ENCODE measurements at regions not wholly inside any gene's neighbourhood (a gene's known extent, or its start where the extent isn't known, plus 50 kb on each side); places are given as distances from the start of the nearest gene placed in this dataset.

DNA sequence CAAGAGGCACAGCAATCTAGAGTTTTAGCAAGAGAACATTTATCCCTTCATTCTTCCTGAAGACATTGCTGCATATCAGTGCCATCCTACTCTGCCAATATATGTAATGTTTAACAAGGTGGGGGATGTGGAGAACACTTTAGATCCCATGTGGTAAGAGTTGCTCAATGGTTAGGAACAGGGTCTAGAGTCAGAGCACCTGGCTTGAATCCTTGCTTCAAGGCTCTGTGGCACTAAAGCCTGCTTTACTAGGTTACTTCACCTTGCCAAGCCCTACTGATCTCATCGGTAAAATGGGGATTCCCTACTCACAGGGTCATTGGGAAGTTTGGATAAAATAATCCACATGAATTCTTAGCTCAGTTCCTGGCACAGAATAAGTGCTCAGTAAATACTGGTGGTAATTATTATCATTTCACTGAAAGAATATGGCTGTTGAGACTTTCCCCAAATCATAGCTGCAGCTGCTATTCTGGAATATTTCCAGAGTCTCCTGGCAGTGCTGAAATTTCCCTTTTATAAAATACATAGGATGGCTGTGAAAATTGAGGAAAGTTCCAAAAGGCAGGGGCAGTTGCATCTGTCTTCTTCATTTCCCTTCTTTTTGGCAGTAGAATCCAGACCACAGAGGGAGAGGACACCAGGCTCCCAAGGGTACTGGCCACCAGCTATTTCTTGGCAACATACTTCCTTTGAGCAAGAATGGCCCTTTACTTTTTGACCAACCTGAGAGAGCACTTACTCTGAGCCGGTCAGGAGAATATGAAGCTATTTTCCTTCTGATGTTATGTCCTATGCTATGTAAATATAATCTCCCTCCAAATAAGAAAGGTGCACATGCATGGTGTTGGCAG is 142.8 kb downstream of the PALM2AKAP2 start:
- TF ChIP-seq, protein P1, sequence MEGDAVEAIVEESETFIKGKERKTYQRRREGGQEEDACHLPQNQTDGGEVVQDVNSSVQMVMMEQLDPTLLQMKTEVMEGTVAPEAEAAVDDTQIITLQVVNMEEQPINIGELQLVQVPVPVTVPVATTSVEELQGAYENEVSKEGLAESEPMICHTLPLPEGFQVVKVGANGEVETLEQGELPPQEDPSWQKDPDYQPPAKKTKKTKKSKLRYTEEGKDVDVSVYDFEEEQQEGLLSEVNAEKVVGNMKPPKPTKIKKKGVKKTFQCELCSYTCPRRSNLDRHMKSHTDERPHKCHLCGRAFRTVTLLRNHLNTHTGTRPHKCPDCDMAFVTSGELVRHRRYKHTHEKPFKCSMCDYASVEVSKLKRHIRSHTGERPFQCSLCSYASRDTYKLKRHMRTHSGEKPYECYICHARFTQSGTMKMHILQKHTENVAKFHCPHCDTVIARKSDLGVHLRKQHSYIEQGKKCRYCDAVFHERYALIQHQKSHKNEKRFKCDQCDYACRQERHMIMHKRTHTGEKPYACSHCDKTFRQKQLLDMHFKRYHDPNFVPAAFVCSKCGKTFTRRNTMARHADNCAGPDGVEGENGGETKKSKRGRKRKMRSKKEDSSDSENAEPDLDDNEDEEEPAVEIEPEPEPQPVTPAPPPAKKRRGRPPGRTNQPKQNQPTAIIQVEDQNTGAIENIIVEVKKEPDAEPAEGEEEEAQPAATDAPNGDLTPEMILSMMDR (IDR thresholded peaks at IDR 0.05) = no peak
- no peak for TF ChIP-seq EZH2 (IDR thresholded peaks at IDR 0.05; ENCODE audit: borderline replicate concordance, insufficient read depth, low read depth, low read length, poor library complexity, severe bottlenecking)

Measured in B cell (primary cell).